Smooth muscle cell (in vitro differentiated cells): ENCODE measurements at regions not wholly inside any gene's neighbourhood (a gene's known extent, or its start where the extent isn't known, plus 50 kb on each side); places are given as distances from the start of the nearest gene placed in this dataset.
A peak's percentile ranks its signal among the peaks of the same experiment; 100 is the strongest.

Experiments
- DNase-seq: peaks from one replicate; lab custom pipeline; 2025; ENCODE audit not compliant: unreplicated experiment; lab: John Stamatoyannopoulos, UW
- H2AFZ ChIP-seq: fragments of 200-600 bp; sonication (generic); 2 replicates; pipeline ENCODE4 v1.6.0; 2016; ENCODE audit warnings: antibody characterized with exemption, low read depth, mild to moderate bottlenecking
- H3F3A ChIP-seq: fragments of 200-600 bp; sonication (generic); 2 replicates; pipeline ENCODE4 v1.6.0; 2017; ENCODE audit warnings: antibody characterized with exemption, low read depth
- H3K27ac ChIP-seq: fragments of 200-600 bp; sonication (generic); 2 replicates; pipeline ENCODE4 v1.5.1; 2016; ENCODE audit warnings: low read depth, mild to moderate bottlenecking
- H3K27me3 ChIP-seq: fragments of 200-600 bp; sonication (generic); 2 replicates; pipeline ENCODE4 v1.6.1; 2016; ENCODE audit warnings: low read depth, mild to moderate bottlenecking
- H3K36me3 ChIP-seq: fragments of 200-600 bp; sonication (generic); 2 replicates; pipeline ENCODE4 v1.5.1; 2016; ENCODE audit warnings: low read depth
- H3K4me1 ChIP-seq: fragments of 200-600 bp; sonication (generic); 2 replicates; pipeline ENCODE4 v1.5.1; 2016; ENCODE audit warnings: low read depth
- H3K4me2 ChIP-seq: fragments of 200-600 bp; sonication (generic); 2 replicates; pipeline ENCODE4 v1.6.0; 2016; ENCODE audit warnings: mild to moderate bottlenecking
- H3K4me3 ChIP-seq: fragments of 200-600 bp; sonication (generic); 2 replicates; pipeline ENCODE4 v1.5.1; 2016; ENCODE audit warnings: mild to moderate bottlenecking
- H3K79me2 ChIP-seq: fragments of 200-600 bp; sonication (generic); 2 replicates; pipeline ENCODE4 v1.6.0; 2016; ENCODE audit warnings: low read depth, mild to moderate bottlenecking
- H3K9ac ChIP-seq: fragments of 200-600 bp; sonication (generic); 2 replicates; pipeline ENCODE4 v1.6.0; 2016; ENCODE audit warnings: low read depth
- H3K9me3 ChIP-seq: fragments of 200-600 bp; sonication (generic); replicated peaks from 2 replicates; pipeline ENCODE4 v1.5.1; 2016; ENCODE audit warnings: low read depth
- H4K20me1 ChIP-seq: fragments of 200-600 bp; sonication (generic); 2 replicates; pipeline ENCODE4 v1.6.0; 2016; ENCODE audit warnings: low read depth
- WGBS: methylation state at CpG from one replicate; pipeline ENCODE4 v1.1.7; 2016; ENCODE audit warnings: low lambda C conversion rate; 5-methylcytosine and 5-hydroxymethylcytosine counted together
- TF ChIP-seq, protein P1 (sequence below): fragments of 200-600 bp; sonication (generic); IDR thresholded peaks from 2 replicates; pipeline ENCODE4 v1.5.1; 2017; ENCODE audit warnings: borderline replicate concordance, mild to moderate bottlenecking, antibody characterized with exemption; ENCODE audit not compliant: insufficient read depth, poor library complexity, severe bottlenecking

DNA sequence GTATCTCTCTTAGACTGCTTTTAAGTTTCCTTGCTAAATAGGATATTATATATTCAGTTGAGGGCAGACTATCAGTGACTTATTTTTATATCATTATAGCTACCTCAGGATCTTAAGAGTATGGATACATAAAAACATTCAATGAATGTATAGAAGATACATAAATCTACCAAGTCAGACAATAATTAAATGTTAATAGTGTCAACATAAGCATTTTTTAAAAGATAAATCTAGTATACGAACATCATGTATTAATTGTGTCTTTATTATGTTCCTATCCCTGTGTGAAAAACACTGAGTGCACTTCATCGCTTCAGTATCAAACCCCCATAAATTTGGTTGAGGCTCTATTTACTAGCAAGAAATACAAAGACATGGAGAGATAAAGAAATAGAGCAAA lies 242.8 kb downstream of the CRPPA start:
- 100% methylated on average over 2 of the region's 2 CpGs for WGBS
- Histone ChIP-seq H3K79me2 (no peaks in the 10 kb centered on the region), H2AFZ (no peak overlapping the region), H3K9me3 (no peaks in the 10 kb centered on the region), H3F3A (no peaks in the 10 kb centered on the region), H3K36me3 (no peaks in the 10 kb centered on the region), H3K27me3 (no peaks in the 10 kb centered on the region), H3K4me2 (no peak overlapping the region), H3K27ac (no peak overlapping the region), H3K4me1 (no peaks in the 10 kb centered on the region), H3K4me3 (no peak overlapping the region), H4K20me1 (no peaks in the 10 kb centered on the region), H3K9ac (no peak overlapping the region)
- TF ChIP-seq, protein P1, sequence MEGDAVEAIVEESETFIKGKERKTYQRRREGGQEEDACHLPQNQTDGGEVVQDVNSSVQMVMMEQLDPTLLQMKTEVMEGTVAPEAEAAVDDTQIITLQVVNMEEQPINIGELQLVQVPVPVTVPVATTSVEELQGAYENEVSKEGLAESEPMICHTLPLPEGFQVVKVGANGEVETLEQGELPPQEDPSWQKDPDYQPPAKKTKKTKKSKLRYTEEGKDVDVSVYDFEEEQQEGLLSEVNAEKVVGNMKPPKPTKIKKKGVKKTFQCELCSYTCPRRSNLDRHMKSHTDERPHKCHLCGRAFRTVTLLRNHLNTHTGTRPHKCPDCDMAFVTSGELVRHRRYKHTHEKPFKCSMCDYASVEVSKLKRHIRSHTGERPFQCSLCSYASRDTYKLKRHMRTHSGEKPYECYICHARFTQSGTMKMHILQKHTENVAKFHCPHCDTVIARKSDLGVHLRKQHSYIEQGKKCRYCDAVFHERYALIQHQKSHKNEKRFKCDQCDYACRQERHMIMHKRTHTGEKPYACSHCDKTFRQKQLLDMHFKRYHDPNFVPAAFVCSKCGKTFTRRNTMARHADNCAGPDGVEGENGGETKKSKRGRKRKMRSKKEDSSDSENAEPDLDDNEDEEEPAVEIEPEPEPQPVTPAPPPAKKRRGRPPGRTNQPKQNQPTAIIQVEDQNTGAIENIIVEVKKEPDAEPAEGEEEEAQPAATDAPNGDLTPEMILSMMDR = no peak
- DNase-seq = no peak

DNA sequence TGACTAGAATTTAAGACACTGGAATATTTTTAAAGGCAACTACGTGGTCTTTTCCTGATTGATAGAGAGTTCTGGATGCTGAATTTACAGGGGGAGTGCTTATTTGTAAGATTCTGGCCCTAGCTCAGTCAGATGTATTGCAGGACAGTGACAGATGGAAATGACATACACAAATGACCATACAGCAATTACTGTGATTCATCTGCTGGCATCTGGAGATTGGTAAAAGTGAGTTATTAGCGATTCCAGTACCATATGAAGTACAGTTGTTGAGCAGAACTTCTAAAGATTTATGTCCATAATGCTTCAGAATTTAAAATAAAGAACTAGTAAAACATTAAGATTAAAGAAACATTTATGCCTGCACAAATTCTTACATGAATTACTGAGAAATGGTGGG lies 243.2 kb downstream of the CRPPA start:
- Histone ChIP-seq H3K4me3 (no peak overlapping the region), H3K27ac (no peak overlapping the region), H3K79me2 (no peaks in the 10 kb centered on the region), H3K4me1 (no peaks in the 10 kb centered on the region), H3F3A (no peaks in the 10 kb centered on the region), H3K9me3 (no peaks in the 10 kb centered on the region), H3K4me2 (no peak overlapping the region), H3K27me3 (no peaks in the 10 kb centered on the region), H4K20me1 (no peaks in the 10 kb centered on the region), H3K36me3 (no peaks in the 10 kb centered on the region), H3K9ac (no peak overlapping the region), H2AFZ (no peak overlapping the region)
- 83% methylated on average over 2 of the region's 2 CpGs for WGBS
- TF ChIP-seq, protein P1 = no peak
- no peak for DNase-seq

DNA sequence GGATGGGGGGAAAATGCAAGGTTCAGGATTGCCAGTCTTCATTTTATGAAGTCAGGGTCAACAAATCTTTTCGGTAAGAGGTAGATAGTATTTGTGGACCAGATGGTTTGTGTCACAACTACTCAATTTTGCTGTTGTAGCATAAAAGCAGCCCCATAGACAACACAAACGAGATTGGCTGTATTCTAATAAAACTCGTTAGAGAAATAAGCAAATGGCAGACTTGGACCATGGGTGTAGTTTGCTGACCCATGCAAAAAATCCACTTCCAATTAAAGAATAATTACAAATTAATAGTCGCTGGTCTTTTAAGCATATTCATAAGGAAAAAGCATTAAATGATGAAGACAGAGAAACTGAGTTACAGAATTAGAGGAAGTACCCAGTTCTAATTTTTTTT lies 247.1 kb downstream of the CRPPA start:
- Histone ChIP-seq H3K4me1 (no peaks in the 10 kb centered on the region), H2AFZ (no peak overlapping the region), H3F3A (no peaks in the 10 kb centered on the region), H3K27ac (no peak overlapping the region), H3K4me3 (no peak overlapping the region), H3K36me3 (no peaks in the 10 kb centered on the region), H3K9ac (no peak overlapping the region), H4K20me1 (no peaks in the 10 kb centered on the region), H3K4me2 (no peak overlapping the region), H3K9me3 (no peaks in the 10 kb centered on the region), H3K79me2 (no peaks in the 10 kb centered on the region), H3K27me3 (no peaks in the 10 kb centered on the region)
- 86% methylated on average over 4 of the region's 4 CpGs for WGBS
- TF ChIP-seq, protein P1 = no peak
- no peak for DNase-seq

DNA sequence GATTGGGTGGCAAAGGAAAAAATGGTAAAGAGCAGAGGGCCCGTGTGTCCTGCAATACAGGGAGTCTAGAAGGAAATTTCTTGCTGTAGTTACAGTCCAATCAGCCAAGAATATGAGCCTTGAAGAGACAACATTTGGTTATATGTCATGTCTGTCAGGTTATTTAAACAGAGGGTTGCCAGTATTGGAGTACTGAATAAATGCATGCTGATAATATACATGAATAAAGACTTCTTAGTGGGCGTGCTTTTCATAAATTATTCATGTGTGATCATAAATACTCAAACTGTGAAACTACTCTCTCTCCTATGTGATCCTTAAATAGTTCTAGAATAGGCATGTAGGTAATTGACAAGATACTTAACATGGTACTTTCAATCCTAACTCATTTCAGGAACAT lies 249.0 kb downstream of the CRPPA start:
- no peaks in the 10 kb centered on the region for H3K9me3 ChIP-seq
- H3K4me1 ChIP-seq = no peaks in the 10 kb centered on the region
- no peaks in the 10 kb centered on the region for H3K27me3 ChIP-seq
- no peaks in the 10 kb centered on the region for H3K36me3 ChIP-seq
- H3K9ac ChIP-seq = no peak overlapping the region
- TF ChIP-seq, protein P1 = no peak
- no peak overlapping the region for H2AFZ ChIP-seq
- peak overlapping the region; percentile 56 for H3K27ac ChIP-seq
- no peaks in the 10 kb centered on the region for H3K79me2 ChIP-seq
- DNase-seq = no peak
- no peak overlapping the region for H3K4me2 ChIP-seq
- H3F3A ChIP-seq = no peaks in the 10 kb centered on the region
- H3K4me3 ChIP-seq = no peak overlapping the region
- H4K20me1 ChIP-seq = no peaks in the 10 kb centered on the region
- WGBS = 94% methylated on average over 2 of the region's 2 CpGs
